SK-N-MC (cell line): ENCODE measurements at regions not wholly inside any gene's neighbourhood (a gene's known extent, or its start where the extent isn't known, plus 50 kb on each side); places are given as distances from the start of the nearest gene placed in this dataset.

Source experiments
- EZH2 ChIP-seq: fragments of 200-600 bp; sonication (generic); IDR thresholded peaks from one replicate; pipeline ENCODE4 v1.6.1; 2017; ENCODE audit warnings: antibody characterized with exemption
- POLR2AphosphoS5 ChIP-seq: IDR thresholded peaks from 2 replicates; pipeline ENCODE4 v1.6.1; 2012; ENCODE audit warnings: mild to moderate bottlenecking, low read depth, low read length, borderline replicate concordance

- TF ChIP-seq POLR2AphosphoS5 (no peak), EZH2 (no peak)
These were observed 227.6 kb downstream of the CBLN2 start for GRCh38 chr18:72316497-72316896.
